ENCODE measurements at regions not wholly inside any gene's neighbourhood (a gene's known extent, or its start where the extent isn't known, plus 50 kb on each side); places are given as distances from the start of the nearest gene placed in this dataset.

GRCh38 chr13:72590091-72590740, 137.2 kb downstream of the MZT1 start (continued):
- TF ChIP-seq, protein P1, sequence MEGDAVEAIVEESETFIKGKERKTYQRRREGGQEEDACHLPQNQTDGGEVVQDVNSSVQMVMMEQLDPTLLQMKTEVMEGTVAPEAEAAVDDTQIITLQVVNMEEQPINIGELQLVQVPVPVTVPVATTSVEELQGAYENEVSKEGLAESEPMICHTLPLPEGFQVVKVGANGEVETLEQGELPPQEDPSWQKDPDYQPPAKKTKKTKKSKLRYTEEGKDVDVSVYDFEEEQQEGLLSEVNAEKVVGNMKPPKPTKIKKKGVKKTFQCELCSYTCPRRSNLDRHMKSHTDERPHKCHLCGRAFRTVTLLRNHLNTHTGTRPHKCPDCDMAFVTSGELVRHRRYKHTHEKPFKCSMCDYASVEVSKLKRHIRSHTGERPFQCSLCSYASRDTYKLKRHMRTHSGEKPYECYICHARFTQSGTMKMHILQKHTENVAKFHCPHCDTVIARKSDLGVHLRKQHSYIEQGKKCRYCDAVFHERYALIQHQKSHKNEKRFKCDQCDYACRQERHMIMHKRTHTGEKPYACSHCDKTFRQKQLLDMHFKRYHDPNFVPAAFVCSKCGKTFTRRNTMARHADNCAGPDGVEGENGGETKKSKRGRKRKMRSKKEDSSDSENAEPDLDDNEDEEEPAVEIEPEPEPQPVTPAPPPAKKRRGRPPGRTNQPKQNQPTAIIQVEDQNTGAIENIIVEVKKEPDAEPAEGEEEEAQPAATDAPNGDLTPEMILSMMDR (IDR thresholded peaks at IDR 0.05), result no peak
- no peak for TF ChIP-seq RAD21 (IDR thresholded peaks at IDR 0.05; ENCODE audit: low read length)

- Histone ChIP-seq H3K79me2 (ENCODE audit: insufficient read depth) (no peaks in the 10 kb centered on the region), H3K4me3 (ENCODE audit: low read depth in 2 of 2, low read length in 1 of 2) (no peak overlapping the region), H3K4me2 (no peak overlapping the region), H3K27ac (ENCODE audit: low read depth in 2 of 2, low read length in 1 of 2) (no peak overlapping the region), H3K36me3 (replicated peaks in 1 of 2; ENCODE audit: control insufficient read depth in 1 of 2, insufficient read depth in 2 of 2, low read length in 1 of 2) (no peaks in the 10 kb centered on the region), H3K4me1 (ENCODE audit: control insufficient read depth in 1 of 2, insufficient read depth in 2 of 2, low read depth in 1 of 2, low read length in 1 of 2) (no peaks in the 10 kb centered on the region; a peak in 1 of 4 replicates), H3K9me2 (no peaks in the 10 kb centered on the region), H3K9me3 (no peaks in the 10 kb centered on the region), H2AFZ (ENCODE audit: low read depth) (no peak overlapping the region), H3K27me3 (ENCODE audit: insufficient read depth) (no peaks in the 10 kb centered on the region), H3K9ac (no peak overlapping the region), H3F3A (replicated peaks; ENCODE audit: insufficient read depth) (no peaks in the 10 kb centered on the region), H4K20me1 (ENCODE audit: insufficient read depth) (no peaks in the 10 kb centered on the region)
- WGBS (ENCODE audit: low lambda C conversion rate), result 36% methylated on average over 3 of the region's 3 CpGs
- DNase-seq, result no peak
- ChIA-PET CTCF (interaction anchor here (1.0 kb wide), 1 partner anchor 34 kb away, joined by 4 read pairs; no protein-coding TSS in a partner anchor), POLR2A (no interaction called here)
- TF ChIP-seq USF2 (IDR thresholded peaks at IDR 0.05; ENCODE audit: borderline replicate concordance, low read depth, low read length) (no peak), FOXM1 (IDR thresholded peaks at IDR 0.05; ENCODE audit: low read depth) (no peak), JUND (IDR thresholded peaks at IDR 0.05) (no peak), CHD2 (IDR thresholded peaks at IDR 0.05; ENCODE audit: low read length, partially characterized antibody) (no peak), FOXJ3 (CRISPR knock-in tag; IDR thresholded peaks at IDR 0.05) (no peak), GATA2 (CRISPR knock-in tag; IDR thresholded peaks at IDR 0.05) (no peak), MXI1 (IDR thresholded peaks at IDR 0.05; ENCODE audit: low read depth, low read length) (no peak), SIN3A (IDR thresholded peaks at IDR 0.05; ENCODE audit: borderline replicate concordance, low read depth, low read length) (no peak), REST (IDR thresholded peaks at IDR 0.05; ENCODE audit: low read depth, low read length) (no peak), NRF1 (IDR thresholded peaks at IDR 0.05; ENCODE audit: low read depth, low read length) (no peak), RXRA (IDR thresholded peaks at IDR 0.05; ENCODE audit: borderline replicate concordance, low read depth) (no peak), TEAD4 (IDR thresholded peaks at IDR 0.05; ENCODE audit: borderline replicate concordance, insufficient read depth) (no peak), RAD21 (IDR thresholded peaks at IDR 0.05; ENCODE audit: low read length) (no peak), RCOR1 (IDR thresholded peaks at IDR 0.05; ENCODE audit: low read length) (no peak), GABPA (IDR thresholded peaks at IDR 0.05; ENCODE audit: low read depth) (no peak), SMC3 (IDR thresholded peaks at IDR 0.05; ENCODE audit: low read depth, low read length) (no peak), NFIC (IDR thresholded peaks at IDR 0.05; ENCODE audit: borderline replicate concordance) (no peak)
- TF ChIP-seq, protein P2, sequence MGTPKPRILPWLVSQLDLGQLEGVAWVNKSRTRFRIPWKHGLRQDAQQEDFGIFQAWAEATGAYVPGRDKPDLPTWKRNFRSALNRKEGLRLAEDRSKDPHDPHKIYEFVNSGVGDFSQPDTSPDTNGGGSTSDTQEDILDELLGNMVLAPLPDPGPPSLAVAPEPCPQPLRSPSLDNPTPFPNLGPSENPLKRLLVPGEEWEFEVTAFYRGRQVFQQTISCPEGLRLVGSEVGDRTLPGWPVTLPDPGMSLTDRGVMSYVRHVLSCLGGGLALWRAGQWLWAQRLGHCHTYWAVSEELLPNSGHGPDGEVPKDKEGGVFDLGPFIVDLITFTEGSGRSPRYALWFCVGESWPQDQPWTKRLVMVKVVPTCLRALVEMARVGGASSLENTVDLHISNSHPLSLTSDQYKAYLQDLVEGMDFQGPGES (IDR thresholded peaks at IDR 0.05; ENCODE audit: low read depth, low read length), result no peak
- TF ChIP-seq, protein P3, sequence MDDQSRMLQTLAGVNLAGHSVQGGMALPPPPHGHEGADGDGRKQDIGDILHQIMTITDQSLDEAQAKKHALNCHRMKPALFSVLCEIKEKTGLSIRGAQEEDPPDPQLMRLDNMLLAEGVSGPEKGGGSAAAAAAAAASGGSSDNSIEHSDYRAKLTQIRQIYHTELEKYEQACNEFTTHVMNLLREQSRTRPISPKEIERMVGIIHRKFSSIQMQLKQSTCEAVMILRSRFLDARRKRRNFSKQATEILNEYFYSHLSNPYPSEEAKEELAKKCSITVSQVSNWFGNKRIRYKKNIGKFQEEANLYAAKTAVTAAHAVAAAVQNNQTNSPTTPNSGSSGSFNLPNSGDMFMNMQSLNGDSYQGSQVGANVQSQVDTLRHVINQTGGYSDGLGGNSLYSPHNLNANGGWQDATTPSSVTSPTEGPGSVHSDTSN (IDR thresholded peaks at IDR 0.05), result no peak
- TF ChIP-seq, protein P4, sequence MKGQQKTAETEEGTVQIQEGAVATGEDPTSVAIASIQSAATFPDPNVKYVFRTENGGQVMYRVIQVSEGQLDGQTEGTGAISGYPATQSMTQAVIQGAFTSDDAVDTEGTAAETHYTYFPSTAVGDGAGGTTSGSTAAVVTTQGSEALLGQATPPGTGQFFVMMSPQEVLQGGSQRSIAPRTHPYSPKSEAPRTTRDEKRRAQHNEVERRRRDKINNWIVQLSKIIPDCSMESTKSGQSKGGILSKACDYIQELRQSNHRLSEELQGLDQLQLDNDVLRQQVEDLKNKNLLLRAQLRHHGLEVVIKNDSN (IDR thresholded peaks at IDR 0.05; ENCODE audit: borderline replicate concordance, low read depth), result no peak
Measured at GRCh38 chr13:72586518-72586917, 140.9 kb downstream of the MZT1 start.

All from SK-N-SH (cell line).